HFFc6 (cell line): ENCODE measurements at regions not wholly inside any gene's neighbourhood (a gene's known extent, or its start where the extent isn't known, plus 50 kb on each side); places are given as distances from the start of the nearest gene placed in this dataset.
A peak's percentile ranks its signal among the peaks of the same experiment; 100 is the strongest.

Source experiments
- DNase-seq: peaks from one replicate; pipeline ENCODE4 v3.0.0-alpha.2; 2018
- H3K27ac Mint-ChIP-seq: 2 replicates; pipeline ENCODE4 v1.8.0; 2020; ENCODE audit warnings: mild to moderate bottlenecking, mixed read lengths
- H3K27me3 Mint-ChIP-seq: 2 replicates; pipeline ENCODE4 v1.8.0; 2021; ENCODE audit warnings: mild to moderate bottlenecking, moderate library complexity, mixed read lengths; ENCODE audit not compliant: insufficient read depth
- H3K36me3 Mint-ChIP-seq: 2 replicates; pipeline ENCODE4 v1.8.0; 2021; ENCODE audit warnings: low read depth, mixed read lengths
- H3K4me1 Mint-ChIP-seq: 2 replicates; pipeline ENCODE4 v1.8.0; 2020; ENCODE audit warnings: low read depth, mixed read lengths
- H3K4me3 Mint-ChIP-seq: 2 replicates; pipeline ENCODE4 v1.8.0; 2020; ENCODE audit warnings: mild to moderate bottlenecking, moderate library complexity, mixed read lengths
- H3K9me3 Mint-ChIP-seq: 2 replicates; pipeline ENCODE4 v1.8.0; 2020; ENCODE audit warnings: mild to moderate bottlenecking, mixed read lengths
- CTCF ChIP-seq: fragments of 200-600 bp; sonication (generic); IDR thresholded peaks from 2 replicates; pipeline ENCODE4 v1.5.0; 2021; ENCODE audit warnings: antibody characterized with exemption, mild to moderate bottlenecking

DNA sequence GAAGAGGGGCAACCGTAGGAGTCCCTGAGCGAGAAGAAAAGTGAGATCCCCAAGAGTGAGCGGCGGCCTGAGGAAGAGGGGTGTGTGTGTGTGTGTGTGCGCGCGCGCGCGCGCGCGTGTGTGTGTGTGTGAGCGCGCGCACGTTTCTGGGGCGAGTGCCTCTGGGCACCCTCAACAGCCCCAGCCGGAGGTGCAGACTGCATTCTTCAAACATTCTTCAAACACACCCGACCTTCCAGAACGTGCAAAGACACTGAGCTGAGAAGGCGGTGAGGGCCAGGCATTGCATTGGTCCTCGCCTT lies 76.2 kb upstream of the FOXP4 start:
- H3K27ac Mint-ChIP-seq, result peak overlapping the region; percentile 34; the same call in 1 of the 2 replicates
- peaks cover 33% of the 10 kb centered on the region for H3K27me3 Mint-ChIP-seq
- DNase-seq, result peak; percentile 3

GRCh38 chr6:41470331-41471063 lies 75.7 kb upstream of the FOXP4 start:
- no peaks in the 10 kb centered on the region for H3K9me3 Mint-ChIP-seq
- H3K36me3 Mint-ChIP-seq, result no peaks in the 10 kb centered on the region
- no peak overlapping the region for H3K4me3 Mint-ChIP-seq
- H3K27ac Mint-ChIP-seq, result no peak overlapping the region
- H3K4me1 Mint-ChIP-seq, result peaks cover 8% of the 10 kb centered on the region
- TF ChIP-seq CTCF, result no peak
- peaks cover 32% of the 10 kb centered on the region for H3K27me3 Mint-ChIP-seq
- no peak for DNase-seq

More for the DNA sequence above, 76.2 kb upstream of the FOXP4 start:
- H3K4me1 Mint-ChIP-seq, result peaks cover 8% of the 10 kb centered on the region
- TF ChIP-seq CTCF, result no peak
- H3K36me3 Mint-ChIP-seq, result no peaks in the 10 kb centered on the region
- H3K9me3 Mint-ChIP-seq, result no peaks in the 10 kb centered on the region
- H3K4me3 Mint-ChIP-seq, result peak overlapping the region; percentile 79

GRCh38 chr6:41471064-41471895 lies 74.9 kb upstream of the FOXP4 start:
- H3K27ac Mint-ChIP-seq, result no peak overlapping the region
- peaks cover 8% of the 10 kb centered on the region for H3K4me1 Mint-ChIP-seq
- H3K9me3 Mint-ChIP-seq, result no peaks in the 10 kb centered on the region
- no peaks in the 10 kb centered on the region for H3K36me3 Mint-ChIP-seq
- H3K27me3 Mint-ChIP-seq, result peaks cover 32% of the 10 kb centered on the region
- DNase-seq, result no peak
- TF ChIP-seq CTCF, result no peak
- H3K4me3 Mint-ChIP-seq, result no peak overlapping the region

GRCh38 chr6:41474213-41474933 lies 71.8 kb upstream of the FOXP4 start:
- Mint-ChIP-seq H3K27me3 (peaks cover 37% of the 10 kb centered on the region), H3K4me3 (no peak overlapping the region), H3K9me3 (no peaks in the 10 kb centered on the region), H3K4me1 (peaks cover 8% of the 10 kb centered on the region), H3K36me3 (no peaks in the 10 kb centered on the region), H3K27ac (no peak overlapping the region)
- no peak for DNase-seq
- TF ChIP-seq CTCF, result no peak

DNA sequence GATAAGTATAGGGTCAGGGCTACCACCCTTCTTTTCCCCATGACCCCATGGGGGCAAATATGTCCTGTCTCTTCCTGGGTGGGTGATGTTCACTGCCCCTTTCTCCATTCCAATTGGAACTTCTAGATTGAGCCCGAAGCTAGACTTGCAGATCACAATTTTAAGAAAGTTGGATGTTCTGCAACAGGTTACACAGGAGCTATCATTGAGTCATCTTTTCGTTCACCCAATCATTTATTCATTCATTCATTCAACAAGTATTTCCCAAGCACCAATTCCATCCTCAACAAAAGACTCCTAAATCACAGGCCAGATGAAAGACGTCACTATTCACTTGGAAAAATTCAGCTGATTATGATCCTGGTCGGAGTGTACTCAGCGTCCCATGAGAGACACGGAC lies 71.0 kb upstream of the FOXP4 start:
- no peaks in the 10 kb centered on the region for H3K36me3 Mint-ChIP-seq
- no peaks in the 10 kb centered on the region for H3K4me1 Mint-ChIP-seq
- H3K27me3 Mint-ChIP-seq, result peaks cover 33% of the 10 kb centered on the region
- no peak overlapping the region for H3K27ac Mint-ChIP-seq
- no peaks in the 10 kb centered on the region for H3K9me3 Mint-ChIP-seq
- no peak overlapping the region for H3K4me3 Mint-ChIP-seq
- TF ChIP-seq CTCF, result no peak
- no peak for DNase-seq
